Myocyte (in vitro differentiated cells): ENCODE measurements at regions not wholly inside any gene's neighbourhood (a gene's known extent, or its start where the extent isn't known, plus 50 kb on each side); places are given as distances from the start of the nearest gene placed in this dataset.
"Not testable (repeated sequence)": the region's sequence is repeated elsewhere in the genome, so short reads cannot be mapped to it uniquely, and the experiment has no call there.

Experiments used
- DNase-seq: peaks from one replicate; pipeline ENCODE4 v3.0.0-alpha.2; 2012; ENCODE audit warnings: low read depth

GRCh38 chr7:113610572-113610971 is 308.2 kb downstream of the PPP1R3A start:
- DNase-seq, result no peak

- DNase-seq, result peak; percentile 85
Measured at GRCh38 chr7:113608782-113609181, 310.0 kb downstream of the PPP1R3A start.

- peak; percentile 16 for DNase-seq
Measured at GRCh38 chr7:113606325-113606724, 312.5 kb downstream of the PPP1R3A start.

- DNase-seq, result not testable (repeated sequence)
Measured at GRCh38 chr7:113600428-113600827, 318.4 kb downstream of the PPP1R3A start.

GRCh38 chr7:113593455-113593854 is 325.4 kb downstream of the PPP1R3A start:
- DNase-seq, result not testable (repeated sequence)

GRCh38 chr7:113592924-113593323 is 325.9 kb downstream of the PPP1R3A start:
- DNase-seq, result not testable (repeated sequence)

- peak; percentile 8 for DNase-seq
Measured at GRCh38 chr7:113582471-113582870, 336.3 kb downstream of the PPP1R3A start.

- DNase-seq, result not testable (repeated sequence)
Measured at GRCh38 chr7:113563257-113563656, 355.6 kb downstream of the PPP1R3A start.

- no peak for DNase-seq
Measured at GRCh38 chr7:113562801-113563200, 356.0 kb downstream of the PPP1R3A start.

- DNase-seq, result peak; percentile 49
Measured at GRCh38 chr7:113562242-113562641, 356.6 kb downstream of the PPP1R3A start.

GRCh38 chr7:113561446-113561845 is 357.4 kb downstream of the PPP1R3A start:
- DNase-seq, result peak; percentile 46

- peak; percentile 31 for DNase-seq
Measured at GRCh38 chr7:113550966-113551365, 367.8 kb downstream of the PPP1R3A start.

- no peak for DNase-seq
Measured at GRCh38 chr7:113548561-113548960, 370.2 kb downstream of the PPP1R3A start.

GRCh38 chr7:113548137-113548536 is 370.7 kb downstream of the PPP1R3A start:
- no peak for DNase-seq

- DNase-seq, result peak; percentile 48
Measured at GRCh38 chr7:113521468-113521867, 397.3 kb downstream of the PPP1R3A start.

- DNase-seq, result no peak
Measured at GRCh38 chr7:113519472-113519871, 399.3 kb downstream of the PPP1R3A start.

- DNase-seq, result no peak
Measured at GRCh38 chr7:113504691-113505090, 386.3 kb upstream of the SMIM30 start.

- DNase-seq, result peak; percentile 46
Measured at GRCh38 chr7:113504142-113504541, 385.8 kb upstream of the SMIM30 start.

GRCh38 chr7:113496586-113496985 is 378.2 kb upstream of the SMIM30 start:
- not testable (repeated sequence) for DNase-seq

- DNase-seq, result not testable (repeated sequence)
Measured at GRCh38 chr7:113494797-113495566, 376.6 kb upstream of the SMIM30 start.

GRCh38 chr7:113491305-113491704 is 373.0 kb upstream of the SMIM30 start:
- no peak for DNase-seq

- no peak for DNase-seq
Measured at GRCh38 chr7:113487925-113488731, 369.8 kb upstream of the SMIM30 start.
